ENCODE measurements at regions not wholly inside any gene's neighbourhood (a gene's known extent, or its start where the extent isn't known, plus 50 kb on each side); places are given as distances from the start of the nearest gene placed in this dataset.

DNA sequence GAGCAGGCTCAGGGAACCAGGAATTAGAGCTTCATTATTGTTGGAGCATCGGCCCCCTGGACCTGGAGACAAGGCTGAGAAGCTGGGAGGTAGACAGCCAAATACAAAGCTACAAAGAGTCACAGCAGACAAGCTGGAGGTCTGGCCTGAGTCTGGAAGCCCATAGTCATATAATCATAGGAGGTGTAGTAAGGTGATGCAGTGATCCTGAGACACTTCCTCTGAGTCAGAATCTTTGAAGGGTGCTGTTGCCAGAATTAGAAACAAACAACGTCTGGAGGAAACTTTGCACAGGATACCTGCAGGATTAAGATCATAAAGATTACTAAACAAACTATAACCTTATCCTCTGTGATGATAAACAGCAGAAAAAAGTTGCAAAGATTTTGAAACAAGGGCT, 213.8 kb downstream of the DSC3 start:
- DNase-seq (ENCODE audit: extremely low spot score, unreplicated experiment) = no peak
- H3K4me1 Mint-ChIP-seq (ENCODE audit: unreplicated experiment) = no peaks in the 10 kb centered on the region
- TF ChIP-seq, protein P1, sequence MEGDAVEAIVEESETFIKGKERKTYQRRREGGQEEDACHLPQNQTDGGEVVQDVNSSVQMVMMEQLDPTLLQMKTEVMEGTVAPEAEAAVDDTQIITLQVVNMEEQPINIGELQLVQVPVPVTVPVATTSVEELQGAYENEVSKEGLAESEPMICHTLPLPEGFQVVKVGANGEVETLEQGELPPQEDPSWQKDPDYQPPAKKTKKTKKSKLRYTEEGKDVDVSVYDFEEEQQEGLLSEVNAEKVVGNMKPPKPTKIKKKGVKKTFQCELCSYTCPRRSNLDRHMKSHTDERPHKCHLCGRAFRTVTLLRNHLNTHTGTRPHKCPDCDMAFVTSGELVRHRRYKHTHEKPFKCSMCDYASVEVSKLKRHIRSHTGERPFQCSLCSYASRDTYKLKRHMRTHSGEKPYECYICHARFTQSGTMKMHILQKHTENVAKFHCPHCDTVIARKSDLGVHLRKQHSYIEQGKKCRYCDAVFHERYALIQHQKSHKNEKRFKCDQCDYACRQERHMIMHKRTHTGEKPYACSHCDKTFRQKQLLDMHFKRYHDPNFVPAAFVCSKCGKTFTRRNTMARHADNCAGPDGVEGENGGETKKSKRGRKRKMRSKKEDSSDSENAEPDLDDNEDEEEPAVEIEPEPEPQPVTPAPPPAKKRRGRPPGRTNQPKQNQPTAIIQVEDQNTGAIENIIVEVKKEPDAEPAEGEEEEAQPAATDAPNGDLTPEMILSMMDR (conservative IDR thresholded peaks at IDR 0.05) = no peak
- no peaks in the 10 kb centered on the region for H3K9me3 Mint-ChIP-seq
- no peak overlapping the region for H3K4me3 Mint-ChIP-seq
- H3K27ac Mint-ChIP-seq = no peak overlapping the region
- no peaks in the 10 kb centered on the region for H3K36me3 Mint-ChIP-seq
- peaks cover 34% of the 10 kb centered on the region for H3K27me3 Mint-ChIP-seq

DNA sequence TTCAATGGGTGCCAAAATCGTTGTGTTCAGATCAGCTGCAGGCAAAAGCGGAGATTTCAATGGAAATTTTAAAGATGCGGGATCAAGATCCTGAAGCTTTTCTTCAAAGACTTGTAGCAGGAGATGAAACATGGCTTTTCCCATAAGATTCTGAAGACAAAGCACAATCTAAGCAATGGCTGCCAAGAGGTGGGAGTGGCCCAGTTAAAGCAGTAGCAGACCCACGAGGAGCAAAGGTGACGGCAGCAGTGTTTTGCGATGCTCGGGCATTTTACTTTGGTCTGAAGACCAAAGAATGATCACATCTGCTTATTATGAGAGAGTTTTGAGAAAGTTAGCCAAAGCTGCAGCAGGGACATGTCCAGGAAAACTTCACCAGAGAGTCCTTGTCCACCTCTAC, 222.9 kb downstream of the DSC3 start:
- H3K9me3 Mint-ChIP-seq = no peaks in the 10 kb centered on the region
- no peak overlapping the region for H3K27ac Mint-ChIP-seq
- DNase-seq (ENCODE audit: extremely low spot score, unreplicated experiment) = no peak
- TF ChIP-seq, protein P1 (conservative IDR thresholded peaks at IDR 0.05) = no peak
- no peaks in the 10 kb centered on the region for H3K4me1 Mint-ChIP-seq (ENCODE audit: unreplicated experiment)
- no peak overlapping the region for H3K4me3 Mint-ChIP-seq
- H3K27me3 Mint-ChIP-seq = peaks cover 3% of the 10 kb centered on the region
- H3K36me3 Mint-ChIP-seq = no peaks in the 10 kb centered on the region

DNA sequence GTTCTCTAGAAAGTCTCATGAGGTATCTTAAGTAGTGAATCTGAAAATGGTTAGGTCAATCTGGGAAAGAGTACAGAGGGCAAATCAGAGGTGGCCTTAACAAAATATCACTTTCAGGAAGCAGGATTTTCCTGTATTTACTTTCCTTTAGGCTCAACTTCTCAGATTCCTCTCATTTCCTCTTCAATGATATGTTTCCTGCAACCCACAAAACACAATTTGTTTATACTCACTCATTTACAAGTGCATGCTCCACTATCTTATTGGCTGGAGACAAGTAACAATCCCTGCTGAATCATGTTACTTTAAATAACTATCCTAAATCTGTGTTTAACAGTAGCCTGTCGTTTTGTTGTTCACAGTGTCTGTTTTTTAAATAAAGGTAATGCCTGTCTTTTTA, 228.1 kb downstream of the DSC3 start:
- TF ChIP-seq, protein P1 (conservative IDR thresholded peaks at IDR 0.05) = no peak
- H3K4me3 Mint-ChIP-seq = no peak overlapping the region
- no peak for DNase-seq (ENCODE audit: extremely low spot score, unreplicated experiment)
- H3K27me3 Mint-ChIP-seq = peaks cover 3% of the 10 kb centered on the region
- no peaks in the 10 kb centered on the region for H3K9me3 Mint-ChIP-seq
- H3K4me1 Mint-ChIP-seq (ENCODE audit: unreplicated experiment) = peaks cover 5% of the 10 kb centered on the region
- no peaks in the 10 kb centered on the region for H3K36me3 Mint-ChIP-seq
- no peak overlapping the region for H3K27ac Mint-ChIP-seq

DNA sequence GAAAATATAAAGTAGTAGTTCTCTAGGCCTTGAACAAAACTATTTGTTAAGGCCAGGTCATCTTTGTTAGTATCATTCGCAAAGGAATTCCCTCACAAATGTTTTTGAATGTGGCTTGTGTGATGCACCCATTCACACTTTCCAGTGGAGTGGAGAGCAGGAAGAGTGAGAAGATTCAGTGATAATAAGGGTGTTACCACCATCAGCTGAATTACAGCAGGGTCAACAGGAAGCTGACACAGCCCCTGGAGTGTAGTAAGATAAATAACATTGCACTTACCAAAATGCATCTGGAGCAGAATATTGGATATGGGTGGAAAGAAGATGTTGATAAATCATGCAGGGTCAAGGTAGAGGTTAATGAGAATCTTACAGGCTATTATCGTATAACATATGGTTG, 231.0 kb downstream of the DSC3 start:
- peaks cover 5% of the 10 kb centered on the region for H3K4me1 Mint-ChIP-seq (ENCODE audit: unreplicated experiment)
- peaks cover 7% of the 10 kb centered on the region for H3K27me3 Mint-ChIP-seq
- TF ChIP-seq, protein P1 (conservative IDR thresholded peaks at IDR 0.05) = no peak
- H3K4me3 Mint-ChIP-seq = no peak overlapping the region
- no peaks in the 10 kb centered on the region for H3K9me3 Mint-ChIP-seq
- DNase-seq (ENCODE audit: extremely low spot score, unreplicated experiment) = no peak
- no peak overlapping the region for H3K27ac Mint-ChIP-seq
- H3K36me3 Mint-ChIP-seq = no peaks in the 10 kb centered on the region

DNA sequence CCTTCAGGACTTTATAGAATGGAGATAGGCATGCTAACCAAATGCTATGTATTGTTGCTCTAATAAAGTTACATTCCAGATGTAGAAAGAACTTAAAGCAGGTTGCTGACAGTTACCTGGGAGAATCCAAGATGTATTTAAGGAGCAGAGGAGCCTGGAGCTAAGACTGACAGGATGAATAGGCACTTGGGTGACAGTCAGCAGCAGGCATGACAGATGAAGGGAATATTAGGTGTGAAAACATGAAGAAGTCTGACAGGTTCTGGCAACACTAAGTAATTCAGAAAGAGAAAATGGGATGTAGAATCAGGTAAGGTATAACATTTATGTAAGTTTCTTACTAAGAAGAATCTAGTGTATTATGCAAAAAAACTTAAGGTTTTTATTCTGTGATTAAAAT, 232.0 kb downstream of the DSC3 start:
- H3K9me3 Mint-ChIP-seq = no peaks in the 10 kb centered on the region
- no peak overlapping the region for H3K4me3 Mint-ChIP-seq
- peaks cover 7% of the 10 kb centered on the region for H3K27me3 Mint-ChIP-seq
- DNase-seq (ENCODE audit: extremely low spot score, unreplicated experiment) = no peak
- TF ChIP-seq, protein P1 (conservative IDR thresholded peaks at IDR 0.05) = no peak
- no peaks in the 10 kb centered on the region for H3K36me3 Mint-ChIP-seq
- no peak overlapping the region for H3K27ac Mint-ChIP-seq
- H3K4me1 Mint-ChIP-seq (ENCODE audit: unreplicated experiment) = peaks cover 5% of the 10 kb centered on the region

DNA sequence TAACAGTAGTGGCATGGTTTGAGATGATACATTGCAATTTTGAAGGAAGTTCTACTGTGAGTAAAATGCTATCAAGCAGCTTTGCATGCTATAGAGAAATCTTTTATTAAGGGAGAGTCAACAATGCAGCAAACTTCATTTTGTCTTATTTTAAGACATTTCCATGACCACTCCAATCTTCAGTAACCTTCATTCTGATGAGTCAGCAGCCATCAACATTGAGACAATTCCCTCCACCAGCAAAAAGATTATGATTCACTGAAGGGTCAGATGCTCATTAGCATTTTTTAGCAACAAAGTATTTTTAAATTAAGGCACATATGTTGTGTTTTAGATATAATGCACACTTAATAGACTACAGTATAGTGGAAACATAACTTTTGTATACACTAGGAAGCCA, 235.7 kb downstream of the DSC3 start:
- H3K27ac Mint-ChIP-seq = no peak overlapping the region
- H3K4me3 Mint-ChIP-seq = no peak overlapping the region
- H3K36me3 Mint-ChIP-seq = no peaks in the 10 kb centered on the region
- peaks cover 4% of the 10 kb centered on the region for H3K4me1 Mint-ChIP-seq (ENCODE audit: unreplicated experiment)
- H3K9me3 Mint-ChIP-seq = no peaks in the 10 kb centered on the region
- peaks cover 7% of the 10 kb centered on the region for H3K27me3 Mint-ChIP-seq
- TF ChIP-seq, protein P1 (conservative IDR thresholded peaks at IDR 0.05) = no peak
- DNase-seq (ENCODE audit: extremely low spot score, unreplicated experiment) = no peak
